ENCODE measurements at regions not wholly inside any gene's neighbourhood (a gene's known extent, or its start where the extent isn't known, plus 50 kb on each side); places are given as distances from the start of the nearest gene placed in this dataset.
A peak's percentile ranks its signal among the peaks of the same experiment; 100 is the strongest.

DNA sequence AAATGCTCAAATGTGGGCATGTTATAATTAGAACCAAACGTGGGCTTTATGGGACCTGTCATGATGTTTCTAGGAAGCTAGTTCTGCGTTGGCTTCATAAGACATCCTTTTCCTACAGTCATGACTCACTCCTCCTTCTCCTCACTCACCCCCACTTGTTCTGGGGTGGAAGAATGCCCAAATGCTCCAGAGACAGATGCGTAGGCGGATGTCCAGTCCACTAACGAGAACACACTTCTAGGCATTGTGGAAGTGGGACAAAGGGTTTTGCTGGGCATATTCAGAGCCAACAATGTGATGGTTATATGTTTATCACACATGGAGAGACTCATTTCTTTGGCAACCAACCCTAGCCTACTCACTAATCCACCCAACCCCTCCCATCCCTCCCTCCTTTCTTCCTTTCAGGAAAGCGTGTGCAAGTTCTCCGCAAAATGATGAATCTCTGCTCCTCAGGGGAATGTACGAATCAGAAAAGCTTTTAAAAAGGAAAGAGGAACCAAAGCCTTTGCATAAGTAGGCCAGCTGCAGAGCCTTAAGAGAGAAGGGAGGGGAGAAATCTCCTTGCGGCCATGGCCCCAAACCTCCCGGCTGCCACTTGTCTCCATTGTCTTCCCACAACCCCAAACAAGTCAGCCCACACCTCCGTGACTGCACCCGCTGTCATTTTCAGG is 123.0 kb upstream of the SPRED1 start:
- H3K4me3 ChIP-seq (ENCODE audit: low read length in 3 of 3) = peak overlapping the region in 1 of 3 donors; percentile 22
- H3K9ac ChIP-seq (ENCODE audit: low read length in 3 of 3) = no peak overlapping the region
- TF ChIP-seq, protein P1, sequence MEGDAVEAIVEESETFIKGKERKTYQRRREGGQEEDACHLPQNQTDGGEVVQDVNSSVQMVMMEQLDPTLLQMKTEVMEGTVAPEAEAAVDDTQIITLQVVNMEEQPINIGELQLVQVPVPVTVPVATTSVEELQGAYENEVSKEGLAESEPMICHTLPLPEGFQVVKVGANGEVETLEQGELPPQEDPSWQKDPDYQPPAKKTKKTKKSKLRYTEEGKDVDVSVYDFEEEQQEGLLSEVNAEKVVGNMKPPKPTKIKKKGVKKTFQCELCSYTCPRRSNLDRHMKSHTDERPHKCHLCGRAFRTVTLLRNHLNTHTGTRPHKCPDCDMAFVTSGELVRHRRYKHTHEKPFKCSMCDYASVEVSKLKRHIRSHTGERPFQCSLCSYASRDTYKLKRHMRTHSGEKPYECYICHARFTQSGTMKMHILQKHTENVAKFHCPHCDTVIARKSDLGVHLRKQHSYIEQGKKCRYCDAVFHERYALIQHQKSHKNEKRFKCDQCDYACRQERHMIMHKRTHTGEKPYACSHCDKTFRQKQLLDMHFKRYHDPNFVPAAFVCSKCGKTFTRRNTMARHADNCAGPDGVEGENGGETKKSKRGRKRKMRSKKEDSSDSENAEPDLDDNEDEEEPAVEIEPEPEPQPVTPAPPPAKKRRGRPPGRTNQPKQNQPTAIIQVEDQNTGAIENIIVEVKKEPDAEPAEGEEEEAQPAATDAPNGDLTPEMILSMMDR (IDR thresholded peaks at IDR 0.05; ENCODE audit: borderline replicate concordance, extremely low read depth, insufficient read depth) = no peak
- no peaks in the 10 kb centered on the region for H3K36me3 ChIP-seq (ENCODE audit: control insufficient read depth in 2 of 3, insufficient read depth in 3 of 3, low read length in 3 of 3)
- H3K4me1 ChIP-seq (ENCODE audit: control insufficient read depth in 2 of 3, insufficient read depth in 2 of 3, low read depth in 1 of 3, low read length in 3 of 3) = peaks cover 0 to 3% (median 0%) of the 10 kb centered on the region in 3 donors
- FAIRE-seq (peak; percentile 64), DNase-seq (peak in 3 of 5 donors; percentile 30 to 79 (median 64))
- peak overlapping the region; percentile 68 to 77 for H3K27ac ChIP-seq (ENCODE audit: low read depth in 2 of 2, low read length in 2 of 2)
- intact Hi-C loops (cut with DNase I) = no loop called here
- no peaks in the 10 kb centered on the region for H3K27me3 ChIP-seq (ENCODE audit: control insufficient read depth, insufficient read depth, low read length)
- H3K9me3 ChIP-seq (ENCODE audit: control insufficient read depth in 2 of 3, insufficient read depth in 1 of 3, low read length in 3 of 3) = no peaks in the 10 kb centered on the region

DNA sequence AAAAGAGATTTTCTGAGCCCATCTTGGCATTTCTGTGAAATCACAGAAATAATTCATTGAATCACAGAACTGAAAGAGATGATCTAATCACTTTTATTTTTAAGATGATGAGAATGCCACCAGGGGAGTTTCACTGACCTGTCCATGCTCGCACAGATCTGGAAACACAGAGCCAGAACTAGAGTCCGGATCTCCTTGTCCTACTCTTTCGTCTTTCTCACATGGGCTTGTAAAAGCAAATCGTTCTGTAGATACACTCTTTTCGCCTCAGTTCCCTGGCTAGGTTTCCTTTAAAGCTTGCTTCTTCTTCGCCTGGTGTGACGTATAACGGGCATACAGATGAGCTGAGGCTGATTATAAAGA is 122.5 kb upstream of the SPRED1 start:
- Histone ChIP-seq H3K27me3 (ENCODE audit: control insufficient read depth, insufficient read depth, low read length) (no peaks in the 10 kb centered on the region), H3K27ac (ENCODE audit: low read depth in 2 of 2, low read length in 2 of 2) (peak overlapping the region; percentile 68 to 76), H3K4me1 (ENCODE audit: control insufficient read depth in 2 of 3, insufficient read depth in 2 of 3, low read depth in 1 of 3, low read length in 3 of 3) (peaks cover 0 to 3% (median 0%) of the 10 kb centered on the region in 3 donors), H3K4me3 (ENCODE audit: low read length in 3 of 3) (peak overlapping the region in 2 of 3 donors; percentile 1 to 22), H3K36me3 (ENCODE audit: control insufficient read depth in 2 of 3, insufficient read depth in 3 of 3, low read length in 3 of 3) (no peaks in the 10 kb centered on the region), H3K9me3 (ENCODE audit: control insufficient read depth in 2 of 3, insufficient read depth in 1 of 3, low read length in 3 of 3) (no peaks in the 10 kb centered on the region), H3K9ac (ENCODE audit: low read length in 3 of 3) (peak overlapping the region in 1 of 3 donors; percentile 22)
- no peak for FAIRE-seq
- DNase-seq = no peak
- intact Hi-C loops (cut with DNase I) = no loop called here
- TF ChIP-seq, protein P1 (IDR thresholded peaks at IDR 0.05; ENCODE audit: borderline replicate concordance, extremely low read depth, insufficient read depth) = no peak

DNA sequence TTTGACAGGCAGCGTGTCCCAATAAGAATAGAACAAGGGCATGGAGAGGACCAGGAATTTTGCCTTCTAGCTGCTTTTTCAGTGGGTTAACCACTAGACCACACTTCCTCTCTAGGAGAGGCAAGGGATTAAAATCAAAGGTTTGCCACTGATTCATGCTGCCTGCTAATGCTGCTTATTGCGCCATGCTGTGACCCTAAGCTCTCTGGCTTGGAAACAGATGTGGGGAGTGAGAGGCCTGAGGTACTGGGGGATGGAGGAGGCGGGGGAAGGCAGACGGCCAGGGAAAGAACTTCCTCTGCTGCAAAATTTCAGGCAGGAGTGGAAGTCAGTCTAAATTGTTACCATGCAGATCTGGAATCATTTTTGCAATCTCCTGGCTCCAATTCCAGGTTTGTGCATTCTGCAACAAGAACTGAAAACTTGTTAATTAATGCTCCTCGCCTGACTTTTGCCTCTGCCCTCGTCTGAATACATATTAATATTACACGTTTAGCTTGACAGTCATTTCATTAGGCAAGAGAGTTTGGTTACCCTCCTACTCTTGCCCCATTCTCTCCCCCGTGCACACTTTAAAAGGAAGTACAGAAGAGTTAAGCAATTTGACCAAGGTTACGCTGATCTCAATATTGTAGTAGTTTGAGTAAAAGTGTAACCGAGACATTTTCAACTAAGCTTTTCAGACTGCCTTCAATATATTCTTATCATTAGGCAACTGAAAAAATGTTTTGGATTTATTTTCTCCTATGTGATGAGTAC is 121.7 kb upstream of the SPRED1 start:
- H3K9ac ChIP-seq (ENCODE audit: low read length in 3 of 3) = peak overlapping the region in 1 of 3 donors; percentile 22
- intact Hi-C loops (cut with DNase I) = no loop called here
- H3K36me3 ChIP-seq (ENCODE audit: control insufficient read depth in 2 of 3, insufficient read depth in 3 of 3, low read length in 3 of 3) = no peaks in the 10 kb centered on the region
- H3K27ac ChIP-seq (ENCODE audit: low read depth in 2 of 2, low read length in 2 of 2) = peak overlapping the region; percentile 68 to 76
- no peaks in the 10 kb centered on the region for H3K9me3 ChIP-seq (ENCODE audit: control insufficient read depth in 2 of 3, insufficient read depth in 1 of 3, low read length in 3 of 3)
- TF ChIP-seq, protein P1 (IDR thresholded peaks at IDR 0.05; ENCODE audit: borderline replicate concordance, extremely low read depth, insufficient read depth) = no peak
- no peaks in the 10 kb centered on the region for H3K27me3 ChIP-seq (ENCODE audit: control insufficient read depth, insufficient read depth, low read length)
- no peak for FAIRE-seq
- peaks cover 0 to 3% (median 0%) of the 10 kb centered on the region in 3 donors for H3K4me1 ChIP-seq (ENCODE audit: control insufficient read depth in 2 of 3, insufficient read depth in 2 of 3, low read depth in 1 of 3, low read length in 3 of 3)
- DNase-seq = peak in 4 of 5 donors; percentile 25 to 93 (median 54)
- no peak overlapping the region for H3K4me3 ChIP-seq (ENCODE audit: low read length in 3 of 3)
